H9 (cell line): ENCODE measurements at regions not wholly inside any gene's neighbourhood (a gene's known extent, or its start where the extent isn't known, plus 50 kb on each side); places are given as distances from the start of the nearest gene placed in this dataset.

Experiments used
- DNase-seq: peaks from one replicate; pipeline ENCODE4 v3.0.0-alpha.2; 2017
- H2AFZ ChIP-seq: one replicate; pipeline ENCODE4 v1.6.1; 2013; ENCODE audit warnings: mild to moderate bottlenecking, low read length, control low read depth, moderate library complexity
- H2AK5ac ChIP-seq: 2 replicates; pipeline ENCODE4 v1.6.1; 2013; ENCODE audit warnings: low read length, control low read depth, mixed read lengths; ENCODE audit not compliant: insufficient read length
- H2BK120ac ChIP-seq: one replicate; pipeline ENCODE4 v1.6.1; 2013; ENCODE audit warnings: low read depth, mild to moderate bottlenecking, low read length, control low read depth, inconsistent platforms; ENCODE audit not compliant: poor library complexity, severe bottlenecking
- H2BK12ac ChIP-seq: 2 replicates; pipeline ENCODE4 v1.6.1; 2013; ENCODE audit warnings: low read length, control low read depth, mixed read lengths, low read depth; ENCODE audit not compliant: insufficient read length
- H2BK15ac ChIP-seq: 2 replicates; pipeline ENCODE4 v1.6.1; 2013; ENCODE audit warnings: low read depth, low read length, control low read depth
- H2BK20ac ChIP-seq: one replicate; pipeline ENCODE4 v1.6.1; 2013; ENCODE audit warnings: low read depth, mild to moderate bottlenecking, low read length, control low read depth, inconsistent platforms; ENCODE audit not compliant: poor library complexity, severe bottlenecking
- H2BK5ac ChIP-seq: 2 replicates; pipeline ENCODE4 v1.6.1; 2013; ENCODE audit warnings: low read length, control low read depth, mixed read lengths; ENCODE audit not compliant: insufficient read length
- H3K14ac ChIP-seq: 2 replicates; pipeline ENCODE4 v1.6.1; 2013; ENCODE audit warnings: low read length, control low read depth; ENCODE audit not compliant: insufficient read depth
- H3K18ac ChIP-seq: 2 replicates; pipeline ENCODE4 v1.6.1; 2013; ENCODE audit warnings: low read depth, mild to moderate bottlenecking, mixed read lengths, low read length, control low read depth; ENCODE audit not compliant: insufficient read length
- H3K23ac ChIP-seq: 2 replicates; pipeline ENCODE4 v1.6.1; 2013; ENCODE audit warnings: low read length, control low read depth, mixed read lengths, low read depth; ENCODE audit not compliant: insufficient read length
- H3K23me2 ChIP-seq: 2 replicates; pipeline ENCODE4 v1.6.1; 2013; ENCODE audit warnings: low read depth, mild to moderate bottlenecking, mixed read lengths, low read length, control low read depth; ENCODE audit not compliant: insufficient read length, poor library complexity, severe bottlenecking
- H3K27ac ChIP-seq: 2 replicates; pipeline ENCODE4 v1.5.1; 2013; ENCODE audit warnings: low read length, control low read depth, mixed read lengths, low read depth; ENCODE audit not compliant: insufficient read length
- H3K27me3 ChIP-seq: 2 replicates; pipeline ENCODE4 v1.6.1; 2013; ENCODE audit warnings: low read length, control low read depth, inconsistent platforms; ENCODE audit not compliant: insufficient read depth
- H3K4ac ChIP-seq: 2 replicates; pipeline ENCODE4 v1.6.1; 2013; ENCODE audit warnings: low read depth, mild to moderate bottlenecking, control low read depth, inconsistent platforms, low read length, moderate library complexity
- H3K4me1 ChIP-seq: 2 replicates; pipeline ENCODE4 v1.6.1; 2013; ENCODE audit warnings: low read length, control low read depth, inconsistent platforms; ENCODE audit not compliant: insufficient read depth
- H3K4me2 ChIP-seq: 2 replicates; pipeline ENCODE4 v1.6.1; 2013; ENCODE audit warnings: low read length, control low read depth, mixed read lengths; ENCODE audit not compliant: insufficient read length, insufficient read depth
- H3K56ac ChIP-seq: 2 replicates; pipeline ENCODE4 v1.6.1; 2013; ENCODE audit warnings: low read depth, mild to moderate bottlenecking, mixed read lengths, low read length, control low read depth; ENCODE audit not compliant: insufficient read length
- H3K79me1 ChIP-seq: 2 replicates; pipeline ENCODE4 v1.6.1; 2013; ENCODE audit warnings: low read depth, mild to moderate bottlenecking, moderate library complexity, low read length, control low read depth, inconsistent platforms; ENCODE audit not compliant: insufficient read depth, poor library complexity, severe bottlenecking
- H3K79me2 ChIP-seq: 2 replicates; pipeline ENCODE4 v1.6.1; 2013; ENCODE audit warnings: low read length, control low read depth, inconsistent platforms; ENCODE audit not compliant: insufficient read depth
- H3K9ac ChIP-seq: 2 replicates; pipeline ENCODE4 v1.6.1; 2013; ENCODE audit warnings: low read length, control low read depth, mixed read lengths; ENCODE audit not compliant: insufficient read length; ENCODE audit errors: extremely low read depth
- H3K9me3 ChIP-seq: one replicate; pipeline ENCODE4 v1.6.1; 2013; ENCODE audit warnings: low read depth, low read length, inconsistent platforms; ENCODE audit not compliant: control insufficient read depth
- H3T11ph ChIP-seq: one replicate; pipeline ENCODE4 v1.6.1; 2013; ENCODE audit warnings: mild to moderate bottlenecking, low read length, control low read depth, inconsistent platforms
- H4K20me1 ChIP-seq: one replicate; pipeline ENCODE4 v1.6.1; 2013; ENCODE audit not compliant: control insufficient read depth, insufficient read length, insufficient read depth
- H4K5ac ChIP-seq: 2 replicates; pipeline ENCODE4 v1.6.1; 2013; ENCODE audit warnings: low read depth, mild to moderate bottlenecking, mixed read lengths, low read length, control low read depth; ENCODE audit not compliant: insufficient read length
- H4K8ac ChIP-seq: replicated peaks from 2 replicates; pipeline ENCODE4 v1.6.1; 2013; ENCODE audit warnings: low read length, control low read depth, mixed read lengths, low read depth; ENCODE audit not compliant: insufficient read length
- H4K91ac ChIP-seq: 2 replicates; pipeline ENCODE4 v1.6.1; 2013; ENCODE audit warnings: low read depth, mild to moderate bottlenecking, moderate library complexity, mixed read lengths, low read length, control low read depth; ENCODE audit not compliant: insufficient read length
- H3K27ac Mint-ChIP-seq, 3 experiments: 2 replicates in 2 of 3; 3 replicates in 1 of 3; pipeline ENCODE4 v1.8.0; 2020 to 2021; ENCODE audit warnings: mixed read lengths in 3 of 3, mild to moderate bottlenecking in 1 of 3, moderate library complexity in 1 of 3
- H3K27me3 Mint-ChIP-seq: 2 replicates; pipeline ENCODE4 v1.8.0; 2021; ENCODE audit warnings: low read depth, mild to moderate bottlenecking, moderate library complexity, mixed read lengths
- H3K36me3 Mint-ChIP-seq, 3 experiments: 2 replicates in 2 of 3; 3 replicates in 1 of 3; pipeline ENCODE4 v1.8.0; 2020 to 2021; ENCODE audit warnings: low read depth in 3 of 3, mixed read lengths in 3 of 3; ENCODE audit not compliant: insufficient read depth in 1 of 3
- H3K4me1 Mint-ChIP-seq, 2 experiments: 2 replicates each; pipeline ENCODE4 v1.8.0; 2020; ENCODE audit warnings: mixed read lengths in 2 of 2
- H3K4me3 Mint-ChIP-seq, 2 experiments: 2 replicates in 1 of 2; 3 replicates in 1 of 2; pipeline ENCODE4 v1.8.0; 2020 to 2021; ENCODE audit warnings: mild to moderate bottlenecking in 2 of 2, mixed read lengths in 2 of 2, moderate library complexity in 1 of 2
- H3K9me3 Mint-ChIP-seq, 2 experiments: 2 replicates in 1 of 2; 3 replicates in 1 of 2; pipeline ENCODE4 v1.8.0; 2020; ENCODE audit warnings: mild to moderate bottlenecking in 2 of 2, mixed read lengths in 2 of 2, moderate library complexity in 1 of 2
- WGBS: extraction: QIAGEN DNeasy Blood & Tissue Kit; methylation state at CpG from one replicate; pipeline ENCODE4 v1.1.7; 2013; ENCODE audit warnings: missing lambda C conversion rate, low lambda C conversion rate, mixed read lengths; ENCODE audit not compliant: insufficient read length; ENCODE audit errors: extremely low coverage; 5-methylcytosine and 5-hydroxymethylcytosine counted together
- TF ChIP-seq, protein P1 (sequence below): fragments of 200-600 bp; sonication (generic); conservative IDR thresholded peaks from 3 replicates; pipeline ENCODE4 v1.8.0; 2021; ENCODE audit warnings: antibody characterized with exemption, mild to moderate bottlenecking

GRCh38 chr3:189572249-189572648 is 58.9 kb upstream of the TP63 start:
- no peaks in the 10 kb centered on the region for H3K36me3 Mint-ChIP-seq
- no peaks in the 10 kb centered on the region for H3K27me3 ChIP-seq
- no peaks in the 10 kb centered on the region for H3K9me3 Mint-ChIP-seq
- no peak overlapping the region for H3K27ac ChIP-seq
- no peak overlapping the region for H2AFZ ChIP-seq
- no peak overlapping the region for H4K5ac ChIP-seq
- H2BK12ac ChIP-seq = no peak overlapping the region
- no peak overlapping the region for H3K14ac ChIP-seq
- no peaks in the 10 kb centered on the region for H3K9me3 ChIP-seq
- H3T11ph ChIP-seq = no peak overlapping the region
- no peak overlapping the region for H3K23ac ChIP-seq
- no peak overlapping the region for H4K8ac ChIP-seq
- H3K23me2 ChIP-seq = no peaks in the 10 kb centered on the region
- WGBS = no CpG with 5 or more reads among the region's 2 CpGs
- no peak overlapping the region for H2BK15ac ChIP-seq
- no peak overlapping the region for H3K4ac ChIP-seq
- H3K9ac ChIP-seq = no peak overlapping the region
- no peak overlapping the region for H2BK120ac ChIP-seq
- H3K56ac ChIP-seq = no peak overlapping the region
- H3K79me2 ChIP-seq = no peaks in the 10 kb centered on the region
- no peak overlapping the region for H2BK5ac ChIP-seq
- H3K4me1 ChIP-seq = no peaks in the 10 kb centered on the region
- H3K27ac Mint-ChIP-seq = no peak overlapping the region; a peak in 1 of 7 replicates
- H3K4me2 ChIP-seq = no peak overlapping the region
- TF ChIP-seq, protein P1, sequence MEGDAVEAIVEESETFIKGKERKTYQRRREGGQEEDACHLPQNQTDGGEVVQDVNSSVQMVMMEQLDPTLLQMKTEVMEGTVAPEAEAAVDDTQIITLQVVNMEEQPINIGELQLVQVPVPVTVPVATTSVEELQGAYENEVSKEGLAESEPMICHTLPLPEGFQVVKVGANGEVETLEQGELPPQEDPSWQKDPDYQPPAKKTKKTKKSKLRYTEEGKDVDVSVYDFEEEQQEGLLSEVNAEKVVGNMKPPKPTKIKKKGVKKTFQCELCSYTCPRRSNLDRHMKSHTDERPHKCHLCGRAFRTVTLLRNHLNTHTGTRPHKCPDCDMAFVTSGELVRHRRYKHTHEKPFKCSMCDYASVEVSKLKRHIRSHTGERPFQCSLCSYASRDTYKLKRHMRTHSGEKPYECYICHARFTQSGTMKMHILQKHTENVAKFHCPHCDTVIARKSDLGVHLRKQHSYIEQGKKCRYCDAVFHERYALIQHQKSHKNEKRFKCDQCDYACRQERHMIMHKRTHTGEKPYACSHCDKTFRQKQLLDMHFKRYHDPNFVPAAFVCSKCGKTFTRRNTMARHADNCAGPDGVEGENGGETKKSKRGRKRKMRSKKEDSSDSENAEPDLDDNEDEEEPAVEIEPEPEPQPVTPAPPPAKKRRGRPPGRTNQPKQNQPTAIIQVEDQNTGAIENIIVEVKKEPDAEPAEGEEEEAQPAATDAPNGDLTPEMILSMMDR = no peak
- no peak overlapping the region for H3K4me3 Mint-ChIP-seq
- H3K79me1 ChIP-seq = no peaks in the 10 kb centered on the region
- no peak overlapping the region for H2AK5ac ChIP-seq
- H4K91ac ChIP-seq = no peak overlapping the region
- H4K20me1 ChIP-seq = no peaks in the 10 kb centered on the region
- no peak overlapping the region for H3K18ac ChIP-seq
- H3K27me3 Mint-ChIP-seq = no peaks in the 10 kb centered on the region
- H2BK20ac ChIP-seq = no peak overlapping the region
- DNase-seq = no peak
- no peaks in the 10 kb centered on the region for H3K4me1 Mint-ChIP-seq
